Endothelial cell of umbilical vein (primary cell): ENCODE measurements at regions not wholly inside any gene's neighbourhood (a gene's known extent, or its start where the extent isn't known, plus 50 kb on each side); places are given as distances from the start of the nearest gene placed in this dataset.

Experiments
- BruUV-seq: library from RNA; stranded (reverse); fragments of 400-500 nt; replicated peaks from 2 replicates; lab custom pipeline; 2021; lab: Mats Ljungman, UMichigan
- CTCF ChIA-PET: fragments of 300-600, 350-600 bp; sonication (Branson Sonifier 250); formaldehyde crosslinking; loops from one replicate; lab custom pipeline; 2021; ENCODE audit warnings: antibody characterized with exemption, inconsistent platforms; lab: Charles Lee
- POLR2A ChIA-PET: fragments of 300-600, 350-600 bp; sonication (Branson Sonifier 250); formaldehyde crosslinking; loops from one replicate; lab custom pipeline; 2021; ENCODE audit warnings: antibody characterized with exemption, inconsistent platforms; lab: Charles Lee
- DNase-seq: peaks from one replicate; pipeline ENCODE4 v3.0.0-alpha.2; 2011; ENCODE audit warnings: low read depth, low spot score
- FAIRE-seq: peaks from 2 replicates; lab custom pipeline; 2011; peaks lifted over from hg19 to GRCh38; lab: Jason Lieb, UNC
- H2AFZ ChIP-seq: 2 replicates; pipeline ENCODE4 v1.6.0; 2012; ENCODE audit warnings: low read depth, low read length, control low read depth, inconsistent platforms
- H3K27ac ChIP-seq: 2 replicates; pipeline ENCODE4 v1.5.1; 2011; ENCODE audit warnings: low read depth, mild to moderate bottlenecking, control low read depth, low read length, moderate library complexity; ENCODE audit not compliant: insufficient read depth
- H3K27me3 ChIP-seq, 2 experiments: 2 replicates each; pipeline versions ENCODE4 v1.6.0 to v1.6.1; 2011; ENCODE audit warnings: low read length in 2 of 2, mixed read lengths in 1 of 2; ENCODE audit not compliant: control insufficient read depth in 2 of 2, insufficient read depth in 2 of 2
- H3K36me3 ChIP-seq, 2 experiments: 2 replicates in 1 of 2; 3 replicates in 1 of 2; pipeline ENCODE4 v1.5.1; 2011; ENCODE audit warnings: low read length in 2 of 2, mild to moderate bottlenecking in 1 of 2, moderate library complexity in 1 of 2; ENCODE audit not compliant: control insufficient read depth in 2 of 2, insufficient read depth in 2 of 2; ENCODE audit errors: extremely low read depth in 1 of 2
- H3K4me1 ChIP-seq: 3 replicates; pipeline ENCODE4 v1.5.1; 2011; ENCODE audit warnings: mild to moderate bottlenecking, low read length; ENCODE audit not compliant: control insufficient read depth, insufficient read depth; ENCODE audit errors: extremely low read depth
- H3K4me2 ChIP-seq: 2 replicates; pipeline ENCODE4 v1.6.1; 2011; ENCODE audit warnings: low read length, control low read depth, mixed read lengths; ENCODE audit not compliant: insufficient read depth
- H3K4me3 ChIP-seq, 3 experiments: fragments of 200-600 bp in 1 of 3; sonication (generic), shearing (Covaris generic) in 1 of 3; replicated peaks in 1 of 3; 2 replicates each; pipeline ENCODE4 v1.5.1; 2011 to 2016; ENCODE audit warnings: control low read depth in 3 of 3, low read length in 3 of 3, mild to moderate bottlenecking in 2 of 3, inconsistent platforms in 1 of 3, low read depth in 1 of 3, moderate library complexity in 1 of 3; ENCODE audit not compliant: insufficient read depth in 1 of 3
- H3K79me2 ChIP-seq: 2 replicates; pipeline ENCODE4 v1.6.0; 2012; ENCODE audit warnings: low read length, inconsistent platforms; ENCODE audit not compliant: control insufficient read depth, insufficient read depth
- H3K9ac ChIP-seq: replicated peaks from 2 replicates; pipeline ENCODE3; 2011; ENCODE audit warnings: low read length, control low read depth; ENCODE audit not compliant: insufficient read depth; ENCODE audit errors: extremely low read depth
- H3K9me1 ChIP-seq: replicated peaks from 3 replicates; pipeline ENCODE4 v1.6.0; 2011; ENCODE audit warnings: mild to moderate bottlenecking, low read length; ENCODE audit not compliant: control insufficient read depth, insufficient read depth; ENCODE audit errors: extremely low read depth
- H3K9me3 ChIP-seq: replicated peaks from 2 replicates; pipeline ENCODE4 v1.5.1; 2012; ENCODE audit warnings: low read length, inconsistent platforms; ENCODE audit not compliant: control insufficient read depth, insufficient read depth
- H4K20me1 ChIP-seq: replicated peaks from 2 replicates; pipeline ENCODE3; 2011; ENCODE audit warnings: mild to moderate bottlenecking, low read length; ENCODE audit not compliant: control insufficient read depth, insufficient read depth; ENCODE audit errors: extremely low read depth
- EZH2 ChIP-seq: IDR thresholded peaks from 2 replicates; pipeline ENCODE4 v1.6.1; 2012; ENCODE audit warnings: borderline replicate concordance, low read depth, mild to moderate bottlenecking, moderate library complexity, low read length, inconsistent platforms; ENCODE audit not compliant: severe bottlenecking
- FOS ChIP-seq: IDR thresholded peaks from 2 replicates; pipeline ENCODE4 v1.6.1; 2011; ENCODE audit warnings: mild to moderate bottlenecking, low read length, moderate library complexity, borderline replicate concordance; ENCODE audit not compliant: insufficient read depth
- GATA2 ChIP-seq: IDR thresholded peaks from 2 replicates; pipeline ENCODE4 v1.7.0; 2011; ENCODE audit warnings: low read depth, mild to moderate bottlenecking, moderate library complexity, mixed read lengths, low read length; ENCODE audit not compliant: insufficient read length, insufficient read depth
- JUN ChIP-seq: IDR thresholded peaks from 2 replicates; pipeline ENCODE4 v1.6.1; 2011; ENCODE audit warnings: borderline replicate concordance, low read depth; ENCODE audit not compliant: insufficient read length, insufficient read depth
- MYC ChIP-seq: IDR thresholded peaks from one replicate; pipeline ENCODE4 v1.6.1; 2011; ENCODE audit warnings: mild to moderate bottlenecking, low read depth, low read length
- POLR2A ChIP-seq: IDR thresholded peaks from 2 replicates; pipeline ENCODE4 v1.6.1; 2012; ENCODE audit warnings: low read depth, mild to moderate bottlenecking, control low read depth, low read length
- POLR2AphosphoS5 ChIP-seq: IDR thresholded peaks from 2 replicates; pipeline ENCODE4 v1.6.1; 2012; ENCODE audit warnings: low read depth, mild to moderate bottlenecking, control low read depth, low read length, moderate library complexity; ENCODE audit not compliant: insufficient read depth
- dilution Hi-C: fragments of 300-500 bp; cut with MboI; formaldehyde crosslinking; loops from one replicate; pipeline ENCODE4 v1.15.0; 2019; ENCODE audit warnings: low sequenced_read_pairs; ENCODE audit not compliant: extremely low pct_ligation_motif_present
- intact Hi-C: fragments of 100-400 bp; cut with micrococcal nuclease; formaldehyde crosslinking; loops from one replicate; pipeline ENCODE4 v1.10.0; 2022
- TF ChIP-seq, protein P1 (sequence below), 2 donors: IDR thresholded peaks; 1 replicate in 1 of 2; 2 replicates in 1 of 2; pipeline ENCODE4 v1.5.1; 2011; ENCODE audit warnings: low read length in 2 of 2, mild to moderate bottlenecking in 2 of 2, moderate library complexity in 2 of 2, control low read depth in 1 of 2, inconsistent platforms in 1 of 2, low read depth in 1 of 2; ENCODE audit not compliant: insufficient read depth in 1 of 2; ENCODE audit errors: extremely low read depth in 1 of 2
- TF ChIP-seq, protein P2 (sequence below): IDR thresholded peaks from 2 replicates; pipeline ENCODE4 v1.6.1; 2011; ENCODE audit not compliant: insufficient read depth, insufficient read length

DNA sequence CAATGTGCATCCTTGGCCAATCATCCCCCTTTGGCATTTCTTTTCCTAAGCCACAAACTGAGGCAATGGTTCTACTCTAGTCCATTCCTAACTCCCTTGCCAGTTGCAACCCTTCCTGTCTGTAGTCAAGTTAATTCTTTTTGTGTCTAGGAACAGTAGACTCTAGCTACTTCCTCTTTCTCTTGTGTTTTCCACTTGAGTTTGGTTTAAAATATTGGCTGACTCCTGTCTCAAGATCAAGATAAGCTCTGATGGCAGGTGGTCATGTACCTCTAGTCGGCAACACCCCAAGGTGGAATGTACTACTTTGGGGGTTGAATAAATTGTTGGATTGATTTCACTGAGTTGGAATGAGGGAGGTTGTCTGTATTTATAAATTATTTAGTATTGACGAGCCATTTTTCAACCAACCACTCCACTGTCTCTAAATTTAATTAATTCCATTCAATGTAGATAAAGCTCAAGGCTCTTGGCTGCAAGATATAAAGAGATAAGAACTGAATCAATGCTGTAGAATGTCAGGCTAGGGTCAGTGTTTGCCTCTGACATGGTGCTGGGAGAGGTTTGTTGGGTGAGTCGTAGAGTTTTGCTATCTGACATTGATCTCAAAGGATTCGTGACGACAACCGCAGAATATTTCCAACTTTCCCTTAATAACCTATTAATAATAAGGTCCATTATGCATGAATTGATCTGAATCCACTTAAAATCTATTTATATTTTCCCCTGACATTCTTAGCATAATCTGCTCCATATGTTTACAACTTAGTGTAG lies 188.7 kb upstream of the APCDD1 start:
- TF ChIP-seq, protein P1, sequence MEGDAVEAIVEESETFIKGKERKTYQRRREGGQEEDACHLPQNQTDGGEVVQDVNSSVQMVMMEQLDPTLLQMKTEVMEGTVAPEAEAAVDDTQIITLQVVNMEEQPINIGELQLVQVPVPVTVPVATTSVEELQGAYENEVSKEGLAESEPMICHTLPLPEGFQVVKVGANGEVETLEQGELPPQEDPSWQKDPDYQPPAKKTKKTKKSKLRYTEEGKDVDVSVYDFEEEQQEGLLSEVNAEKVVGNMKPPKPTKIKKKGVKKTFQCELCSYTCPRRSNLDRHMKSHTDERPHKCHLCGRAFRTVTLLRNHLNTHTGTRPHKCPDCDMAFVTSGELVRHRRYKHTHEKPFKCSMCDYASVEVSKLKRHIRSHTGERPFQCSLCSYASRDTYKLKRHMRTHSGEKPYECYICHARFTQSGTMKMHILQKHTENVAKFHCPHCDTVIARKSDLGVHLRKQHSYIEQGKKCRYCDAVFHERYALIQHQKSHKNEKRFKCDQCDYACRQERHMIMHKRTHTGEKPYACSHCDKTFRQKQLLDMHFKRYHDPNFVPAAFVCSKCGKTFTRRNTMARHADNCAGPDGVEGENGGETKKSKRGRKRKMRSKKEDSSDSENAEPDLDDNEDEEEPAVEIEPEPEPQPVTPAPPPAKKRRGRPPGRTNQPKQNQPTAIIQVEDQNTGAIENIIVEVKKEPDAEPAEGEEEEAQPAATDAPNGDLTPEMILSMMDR (IDR thresholded peaks at IDR 0.05; ENCODE audit: extremely low read depth in 1 of 2, insufficient read depth in 1 of 2, low read depth in 1 of 2, low read length in 2 of 2): no peak
- TF ChIP-seq, protein P2, sequence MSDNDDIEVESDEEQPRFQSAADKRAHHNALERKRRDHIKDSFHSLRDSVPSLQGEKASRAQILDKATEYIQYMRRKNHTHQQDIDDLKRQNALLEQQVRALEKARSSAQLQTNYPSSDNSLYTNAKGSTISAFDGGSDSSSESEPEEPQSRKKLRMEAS: no peak
- no peak for TF ChIP-seq POLR2A
- TF ChIP-seq GATA2: no peak
- TF ChIP-seq JUN: no peak
- TF ChIP-seq FOS: no peak
- TF ChIP-seq MYC: no peak
- TF ChIP-seq POLR2AphosphoS5: no peak
- no peak for TF ChIP-seq EZH2
- ChIA-PET POLR2A (no interaction called here), CTCF (no interaction called here)
- H3K27me3 ChIP-seq: peaks cover 0 to 3% of the 10 kb centered on the region in 2 experiments
- no peaks in the 10 kb centered on the region for H3K79me2 ChIP-seq
- no peak overlapping the region for H3K4me2 ChIP-seq
- intact Hi-C loops: no loop called here
- no peaks in the 10 kb centered on the region for H3K9me1 ChIP-seq
- no peak overlapping the region for H2AFZ ChIP-seq
- H3K36me3 ChIP-seq: no peaks in the 10 kb centered on the region
- H3K27ac ChIP-seq: no peak overlapping the region
- no peak overlapping the region for H3K9ac ChIP-seq
- dilution Hi-C loops: no loop called here
- H3K9me3 ChIP-seq: no peaks in the 10 kb centered on the region
- no peak overlapping the region for H3K4me3 ChIP-seq
- H3K4me1 ChIP-seq: peaks cover 22% of the 10 kb centered on the region
- DNase-seq: no peak
- FAIRE-seq: no peak
- H4K20me1 ChIP-seq: no peaks in the 10 kb centered on the region
- BruUV-seq: no TSS peak
